ENCODE measurements at regions not wholly inside any gene's neighbourhood (a gene's known extent, or its start where the extent isn't known, plus 50 kb on each side); places are given as distances from the start of the nearest gene placed in this dataset.

GRCh38 chr2:224646242-224646846 lies 61.2 kb upstream of the CUL3 start:
- peak; percentile 98 for TF ChIP-seq CTCF (conservative IDR thresholded peaks at IDR 0.05; ENCODE audit: low read length)
- TF ChIP-seq EZH2phosphoT487 (IDR thresholded peaks at IDR 0.05; ENCODE audit: borderline replicate concordance): no peak
